H1 (cell line): ENCODE measurements at regions not wholly inside any gene's neighbourhood (a gene's known extent, or its start where the extent isn't known, plus 50 kb on each side); places are given as distances from the start of the nearest gene placed in this dataset.

Experiments used
- CTCF ChIA-PET: fragments of 300-600 bp; sonication (Branson Sonifier 250); formaldehyde crosslinking; loops from one replicate; lab custom pipeline; 2021; ENCODE audit not compliant: partially characterized antibody; lab: Charles Lee
- POLR2A ChIA-PET: fragments of 300-600 bp; sonication (Branson Sonifier 250); formaldehyde crosslinking; loops from one replicate; lab custom pipeline; 2021; ENCODE audit warnings: inconsistent platforms; ENCODE audit not compliant: partially characterized antibody; lab: Charles Lee
- DNase-seq, 2 experiments: peaks; one replicate each; pipeline versions ENCODE4 v3.0.0 to v3.0.0-alpha.2; 2010 to 2022; ENCODE audit warnings: low spot score in 2 of 2, low read depth in 1 of 2, mixed read lengths in 1 of 2
- FAIRE-seq: peaks from 2 replicates; lab custom pipeline; 2011; peaks lifted over from hg19 to GRCh38; lab: Jason Lieb, UNC
- H2AFZ ChIP-seq: 2 replicates; pipeline ENCODE4 v1.8.1; 2012; ENCODE audit warnings: low read length, inconsistent platforms
- H2AK5ac ChIP-seq: 2 replicates; pipeline ENCODE4 v1.6.1; 2013; ENCODE audit warnings: low read depth, low read length
- H2BK120ac ChIP-seq: replicated peaks from 2 replicates; pipeline ENCODE3; 2013; ENCODE audit warnings: low read depth, low read length, inconsistent platforms
- H2BK12ac ChIP-seq: 2 replicates; pipeline ENCODE4 v1.6.1; 2013; ENCODE audit warnings: low read depth, low read length
- H2BK15ac ChIP-seq: 2 replicates; pipeline ENCODE4 v1.6.1; 2013; ENCODE audit warnings: low read length
- H2BK20ac ChIP-seq: 2 replicates; pipeline ENCODE4 v1.6.1; 2013; ENCODE audit warnings: low read length
- H2BK5ac ChIP-seq: 2 replicates; pipeline ENCODE4 v1.6.1; 2013; ENCODE audit warnings: low read depth, low read length
- H3K14ac ChIP-seq: 2 replicates; pipeline ENCODE4 v1.6.1; 2013; ENCODE audit warnings: inconsistent platforms; ENCODE audit not compliant: insufficient read length
- H3K18ac ChIP-seq: 2 replicates; pipeline ENCODE4 v1.6.1; 2013; ENCODE audit warnings: low read length; ENCODE audit errors: extremely low read depth
- H3K23ac ChIP-seq: 2 replicates; pipeline ENCODE4 v1.6.1; 2013; ENCODE audit warnings: inconsistent platforms; ENCODE audit not compliant: insufficient read length
- H3K23me2 ChIP-seq: 2 replicates; pipeline ENCODE4 v1.6.1; 2013; ENCODE audit warnings: low read depth, low read length
- H3K27ac ChIP-seq: 2 replicates; pipeline ENCODE4 v1.6.1; 2011; ENCODE audit warnings: low read depth, low read length, inconsistent platforms
- H3K27me3 ChIP-seq, 4 experiments: replicated peaks in 1 of 4; 1 replicate in 1 of 4; 2 replicates in 3 of 4; pipeline versions ENCODE4 v1.6.1 to v1.8.1; 2011 to 2013; ENCODE audit warnings: low read length in 3 of 4, mild to moderate bottlenecking in 3 of 4, inconsistent platforms in 2 of 4, mixed read lengths in 2 of 4, moderate library complexity in 1 of 4; ENCODE audit not compliant: control insufficient read depth in 3 of 4, insufficient read depth in 3 of 4; ENCODE audit errors: extremely low read depth in 1 of 4
- H3K36me3 ChIP-seq, 4 experiments: 2 replicates each; pipeline versions ENCODE4 v1.6.1 to v1.8.1; 2011 to 2013; ENCODE audit warnings: mild to moderate bottlenecking in 4 of 4, low read length in 3 of 4, moderate library complexity in 2 of 4, control low read depth in 1 of 4, inconsistent platforms in 1 of 4; ENCODE audit not compliant: insufficient read depth in 4 of 4, control insufficient read depth in 2 of 4
- H3K4ac ChIP-seq: replicated peaks from 2 replicates; pipeline ENCODE3; 2013; ENCODE audit warnings: low read length, low read depth, mixed read lengths, inconsistent platforms; ENCODE audit not compliant: insufficient read length
- H3K4me1 ChIP-seq, 4 experiments: replicated peaks in 1 of 4; 1 replicate in 1 of 4; 2 replicates in 3 of 4; pipeline versions ENCODE4 v1.6.1 to v1.8.1; 2011 to 2013; ENCODE audit warnings: low read length in 3 of 4, inconsistent platforms in 2 of 4, mixed read lengths in 1 of 4; ENCODE audit not compliant: insufficient read depth in 4 of 4, control insufficient read depth in 3 of 4
- H3K4me2 ChIP-seq, 2 experiments: 2 replicates each; pipeline versions ENCODE4 v1.6.1 to v1.8.1; 2011 to 2013; ENCODE audit warnings: low read depth in 2 of 2, low read length in 2 of 2, control low read depth in 1 of 2, inconsistent platforms in 1 of 2, mild to moderate bottlenecking in 1 of 2; ENCODE audit not compliant: insufficient read depth in 1 of 2
- H3K4me3 ChIP-seq, 4 experiments: fragments of 200-600, 300-600 bp in 1 of 4; sonication (generic), shearing (Covaris generic), sonication (Bioruptor Twin) in 1 of 4; 2 replicates each; pipeline versions ENCODE4 v1.5.1 to v1.8.1; 2011 to 2016; ENCODE audit warnings: low read length in 4 of 4, low read depth in 3 of 4, control low read depth in 2 of 4, inconsistent platforms in 2 of 4, mild to moderate bottlenecking in 2 of 4, mixed read lengths in 1 of 4, moderate library complexity in 1 of 4; ENCODE audit not compliant: insufficient read depth in 2 of 4; ENCODE audit errors: extremely low read depth in 1 of 4
- H3K56ac ChIP-seq: replicated peaks from 2 replicates; pipeline ENCODE3; 2013; ENCODE audit warnings: low read depth, mild to moderate bottlenecking, mixed read lengths, low read length, inconsistent platforms; ENCODE audit not compliant: insufficient read length
- H3K79me1 ChIP-seq: 2 replicates; pipeline ENCODE4 v1.6.1; 2013; ENCODE audit warnings: low read depth, low read length, control low read depth
- H3K79me2 ChIP-seq, 2 experiments: 2 replicates each; pipeline versions ENCODE4 v1.6.1 to v1.8.1; 2012 to 2013; ENCODE audit warnings: low read length in 2 of 2, mild to moderate bottlenecking in 2 of 2, inconsistent platforms in 1 of 2; ENCODE audit not compliant: insufficient read depth in 2 of 2, control insufficient read depth in 1 of 2
- H3K9ac ChIP-seq, 4 experiments: replicated peaks in 1 of 4; 1 replicate in 1 of 4; 2 replicates in 3 of 4; pipeline versions ENCODE4 v1.6.1 to v1.8.1; 2011 to 2013; ENCODE audit warnings: low read depth in 3 of 4, low read length in 3 of 4, control low read depth in 2 of 4, mild to moderate bottlenecking in 2 of 4, moderate library complexity in 2 of 4, inconsistent platforms in 1 of 4; ENCODE audit errors: extremely low read depth in 1 of 4
- H3K9me3 ChIP-seq, 2 experiments: 2 replicates each; pipeline versions ENCODE4 v1.6.1 to v1.8.1; 2012 to 2013; ENCODE audit warnings: mild to moderate bottlenecking in 2 of 2, moderate library complexity in 2 of 2, control low read depth in 1 of 2, inconsistent platforms in 1 of 2, low read depth in 1 of 2, low read length in 1 of 2, mixed read lengths in 1 of 2; ENCODE audit not compliant: insufficient read depth in 2 of 2
- H4K20me1 ChIP-seq, 2 experiments: replicated peaks in 1 of 2; 2 replicates each; pipeline versions ENCODE3 to v1.8.1; 2011 to 2013; ENCODE audit warnings: inconsistent platforms in 2 of 2, low read length in 2 of 2, mild to moderate bottlenecking in 1 of 2; ENCODE audit not compliant: insufficient read depth in 2 of 2, control insufficient read depth in 1 of 2
- H4K5ac ChIP-seq: 2 replicates; pipeline ENCODE4 v1.6.1; 2013; ENCODE audit warnings: low read length, low read depth, mixed read lengths, inconsistent platforms; ENCODE audit not compliant: insufficient read length
- H4K8ac ChIP-seq: 2 replicates; pipeline ENCODE4 v1.8.0; 2013; ENCODE audit warnings: mild to moderate bottlenecking, moderate library complexity, low read length, inconsistent platforms; ENCODE audit not compliant: insufficient read depth; ENCODE audit errors: extremely low read depth
- H4K91ac ChIP-seq: replicated peaks from 2 replicates; pipeline ENCODE3; 2013; ENCODE audit warnings: low read length, mixed read lengths, inconsistent platforms; ENCODE audit not compliant: insufficient read length
- CBX5 ChIP-seq: fragments of 300-800, 300-1000 bp; sonication (generic); IDR thresholded peaks from 2 replicates; pipeline ENCODE4 v1.7.1; 2016; ENCODE audit warnings: antibody characterized with exemption, low read length, low read depth
- FOSL1 ChIP-seq: IDR thresholded peaks from 2 replicates; pipeline ENCODE4 v1.6.1; 2011; ENCODE audit warnings: mild to moderate bottlenecking, low read depth, low read length, moderate library complexity; ENCODE audit not compliant: insufficient read depth
- SP4 ChIP-seq: IDR thresholded peaks from 2 replicates; pipeline ENCODE4 v1.6.1; 2012; ENCODE audit warnings: low read length, inconsistent platforms
- WGBS, 2 experiments: shearing (Covaris generic) in 1 of 2; methylation state at CpG; one replicate each; pipeline versions ENCODE4 v1.1.6 to v1.1.7; 2013 to 2015; ENCODE audit warnings: low lambda C conversion rate in 2 of 2, mixed read lengths in 2 of 2, inconsistent platforms in 1 of 2, low coverage in 1 of 2, missing lambda C conversion rate in 1 of 2; ENCODE audit not compliant: insufficient replicate concordance in 2 of 2, insufficient coverage in 1 of 2, insufficient read length in 1 of 2; ENCODE audit errors: extremely low coverage in 1 of 2, missing lambda C conversion rate in 1 of 2; 5-methylcytosine and 5-hydroxymethylcytosine counted together
- TF ChIP-seq, protein P1 (sequence below): IDR thresholded peaks from 2 replicates; pipeline ENCODE4 v1.6.1; 2011; ENCODE audit warnings: low read length, improper control_type of control experiment

DNA sequence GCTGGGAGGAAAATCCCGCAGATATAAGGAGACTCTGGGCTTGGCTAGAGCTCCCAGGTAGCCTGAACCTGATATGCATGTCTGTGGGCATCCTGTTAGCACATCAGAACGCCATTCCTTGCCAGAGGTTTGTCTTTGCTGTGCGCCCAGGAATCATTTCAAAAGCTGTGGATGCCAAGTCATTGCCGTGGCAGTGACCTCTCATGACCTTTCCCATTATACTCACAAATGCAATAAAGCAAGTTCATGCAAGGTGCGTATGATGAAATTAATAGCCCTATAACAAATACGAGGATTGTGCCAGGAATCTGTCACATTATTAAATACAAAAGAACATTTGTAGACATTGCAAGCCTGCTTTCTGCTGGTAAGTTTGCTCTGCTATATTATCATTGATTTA lies 229.1 kb upstream of the PELI2 start:
- FAIRE-seq (no peak), DNase-seq (no peak)
- Histone ChIP-seq H3K56ac (no peak overlapping the region), H3K4me1 (peaks cover 0 to 9% (median 3%) of the 10 kb centered on the region in 4 experiments; a peak in 2 of 7 replicates), H3K14ac (no peak overlapping the region), H3K27me3 (no peaks in the 10 kb centered on the region), H3K23ac (no peak overlapping the region), H3K79me2 (no peaks in the 10 kb centered on the region), H4K5ac (no peak overlapping the region), H2BK5ac (no peak overlapping the region), H4K91ac (no peak overlapping the region), H2AFZ (0 out of 2 replicates have a peak overlapping the region, but pooled peaks have one; percentile 12), H3K23me2 (no peaks in the 10 kb centered on the region), H4K20me1 (no peaks in the 10 kb centered on the region), H2BK120ac (no peak overlapping the region), H2BK15ac (no peak overlapping the region), H2BK12ac (no peak overlapping the region), H3K9me3 (no peaks in the 10 kb centered on the region), H3K4me3 (no peak overlapping the region), H2AK5ac (no peak overlapping the region), H4K8ac (peak overlapping the region; percentile 8; the same call in 1 of the 2 replicates), H3K27ac (no peak overlapping the region), H3K18ac (no peak overlapping the region), H3K4me2 (no peak overlapping the region), H3K9ac (no peak overlapping the region), H3K36me3 (no peaks in the 10 kb centered on the region), H3K4ac (no peak overlapping the region), H3K79me1 (no peaks in the 10 kb centered on the region), H2BK20ac (no peak overlapping the region)
- ChIA-PET POLR2A (no interaction called here), CTCF (no interaction called here)
- WGBS, 2 experiments, result 92% methylated on average over 6 of the region's 6 CpGs; no CpG with 5 or more reads in 1 of the 2 experiments
- TF ChIP-seq, protein P1, sequence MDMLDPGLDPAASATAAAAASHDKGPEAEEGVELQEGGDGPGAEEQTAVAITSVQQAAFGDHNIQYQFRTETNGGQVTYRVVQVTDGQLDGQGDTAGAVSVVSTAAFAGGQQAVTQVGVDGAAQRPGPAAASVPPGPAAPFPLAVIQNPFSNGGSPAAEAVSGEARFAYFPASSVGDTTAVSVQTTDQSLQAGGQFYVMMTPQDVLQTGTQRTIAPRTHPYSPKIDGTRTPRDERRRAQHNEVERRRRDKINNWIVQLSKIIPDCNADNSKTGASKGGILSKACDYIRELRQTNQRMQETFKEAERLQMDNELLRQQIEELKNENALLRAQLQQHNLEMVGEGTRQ, result no peak
- TF ChIP-seq FOSL1 (no peak), CBX5 (no peak), SP4 (no peak)
